GM23248 (cell line): ENCODE measurements at regions not wholly inside any gene's neighbourhood (a gene's known extent, or its start where the extent isn't known, plus 50 kb on each side); places are given as distances from the start of the nearest gene placed in this dataset.

ENCODE experiments used
- EZH2 ChIP-seq: fragments of 200-600 bp; sonication (generic); IDR thresholded peaks from 2 replicates; pipeline ENCODE4 v1.6.1; 2018; ENCODE audit warnings: antibody characterized with exemption, mild to moderate bottlenecking; ENCODE audit not compliant: insufficient read depth, poor library complexity, severe bottlenecking
- EZH2phosphoT487 ChIP-seq: fragments of 200-600 bp; sonication (generic); IDR thresholded peaks from 2 replicates; pipeline ENCODE4 v1.6.1; 2018; ENCODE audit warnings: antibody characterized with exemption, moderate library complexity, mild to moderate bottlenecking, low read depth; ENCODE audit not compliant: insufficient read depth

DNA sequence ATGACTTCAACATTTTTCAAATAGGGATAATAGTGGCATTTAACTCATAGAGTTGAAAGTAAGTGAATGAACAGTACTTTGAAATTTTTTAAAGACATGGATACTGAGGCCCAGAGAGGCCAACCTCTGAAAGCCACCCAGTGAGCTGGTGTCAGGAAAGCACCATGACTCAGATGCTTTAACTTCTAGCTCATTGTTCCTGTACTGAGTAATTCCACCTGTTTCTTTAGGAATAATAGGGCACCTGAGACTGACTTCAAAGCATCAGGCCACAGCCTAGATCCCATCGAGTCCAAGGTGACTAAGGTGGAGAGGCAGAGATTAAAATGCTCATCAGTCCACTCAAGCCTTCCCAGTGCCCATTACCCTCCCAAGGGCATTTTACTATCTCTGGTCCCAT lies 491.8 kb upstream of the TENM4 start:
- TF ChIP-seq EZH2phosphoT487 (no peak), EZH2 (no peak)
